SK-N-SH (cell line): ENCODE measurements at regions not wholly inside any gene's neighbourhood (a gene's known extent, or its start where the extent isn't known, plus 50 kb on each side); places are given as distances from the start of the nearest gene placed in this dataset.

Experiments
- CTCF ChIA-PET: fragments of 300-600, 350-600 bp; formaldehyde crosslinking; extraction: SDS; loops from one replicate; lab custom pipeline; 2021; lab: Yijun Ruan, JAX
- POLR2A ChIA-PET: fragments of 350-600 bp; sonication (Branson Sonifier 250); formaldehyde crosslinking; extraction: SDS; loops from one replicate; lab custom pipeline; 2020; ENCODE audit warnings: antibody characterized with exemption, inconsistent platforms; lab: Yijun Ruan, JAX
- DNase-seq: peaks from one replicate; pipeline ENCODE4 v3.0.0; 2012
- H2AFZ ChIP-seq: fragments of 200-600 bp; sonication (generic); 2 replicates; pipeline ENCODE4 v1.8.1; 2016; ENCODE audit warnings: antibody characterized with exemption, mild to moderate bottlenecking, low read depth
- H3F3A ChIP-seq: fragments of 200-600 bp; sonication (generic); replicated peaks from 2 replicates; pipeline ENCODE3; 2016; ENCODE audit warnings: antibody characterized with exemption, mild to moderate bottlenecking; ENCODE audit not compliant: insufficient read depth
- H3K27ac ChIP-seq, 2 experiments: fragments of 200-500 bp in 1 of 2; fragments of 200-600 bp in 1 of 2; sonication (Bioruptor generic) in 1 of 2; sonication (generic), shearing (Covaris generic) in 1 of 2; 2 replicates each; pipeline versions ENCODE4 v1.5.1 to v1.6.1; 2014 to 2016; ENCODE audit warnings: low read depth in 2 of 2, inconsistent platforms in 1 of 2, low read length in 1 of 2, mild to moderate bottlenecking in 1 of 2, mixed read lengths in 1 of 2
- H3K27me3 ChIP-seq: fragments of 200-600 bp; sonication (generic), shearing (Covaris generic); 2 replicates; pipeline ENCODE4 v1.6.1; 2016; ENCODE audit warnings: mixed run types; ENCODE audit not compliant: insufficient read depth
- H3K36me3 ChIP-seq, 2 experiments: fragments of 200-500 bp in 1 of 2; fragments of 200-600 bp in 1 of 2; sonication (Bioruptor generic) in 1 of 2; sonication (generic) in 1 of 2; replicated peaks in 1 of 2; 2 replicates each; pipeline versions ENCODE3 to v1.5.1; 2014 to 2016; ENCODE audit warnings: low read length in 1 of 2, mild to moderate bottlenecking in 1 of 2; ENCODE audit not compliant: insufficient read depth in 2 of 2, control insufficient read depth in 1 of 2
- H3K4me1 ChIP-seq, 2 experiments: fragments of 200-500 bp in 1 of 2; fragments of 200-600 bp in 1 of 2; sonication (Bioruptor generic) in 1 of 2; sonication (generic), shearing (Covaris generic) in 1 of 2; 2 replicates each; pipeline versions ENCODE4 v1.5.1 to v1.6.1; 2014 to 2016; ENCODE audit warnings: low read depth in 1 of 2, low read length in 1 of 2, mixed run types in 1 of 2; ENCODE audit not compliant: insufficient read depth in 2 of 2, control insufficient read depth in 1 of 2
- H3K4me2 ChIP-seq: fragments of 200-600 bp; sonication (generic), shearing (Covaris generic); 2 replicates; pipeline ENCODE4 v1.6.1; 2017; ENCODE audit warnings: mixed run types
- H3K4me3 ChIP-seq, 2 experiments: fragments of 200-500 bp in 1 of 2; fragments of 200-600 bp in 1 of 2; sonication (Bioruptor generic) in 1 of 2; sonication (generic), shearing (Covaris generic) in 1 of 2; 2 replicates each; pipeline versions ENCODE4 v1.5.1 to v1.8.1; 2014 to 2016; ENCODE audit warnings: low read depth in 2 of 2, inconsistent platforms in 1 of 2, low read length in 1 of 2, mild to moderate bottlenecking in 1 of 2, mixed read lengths in 1 of 2, moderate library complexity in 1 of 2
- H3K79me2 ChIP-seq: fragments of 200-600 bp; sonication (generic); 2 replicates; pipeline ENCODE4 v1.8.1; 2017; ENCODE audit warnings: mild to moderate bottlenecking; ENCODE audit not compliant: insufficient read depth
- H3K9ac ChIP-seq: fragments of 200-600 bp; sonication (generic); 2 replicates; pipeline ENCODE4 v1.6.1; 2017; ENCODE audit warnings: mixed run types
- H3K9me2 ChIP-seq: fragments of 200-600 bp; sonication (generic); 2 replicates; pipeline ENCODE4 v1.6.1; 2017; ENCODE audit warnings: mixed run types
- H3K9me3 ChIP-seq: fragments of 200-600 bp; sonication (generic); 2 replicates; pipeline ENCODE4 v1.6.1; 2017; ENCODE audit warnings: mixed run types, mild to moderate bottlenecking, moderate library complexity
- H4K20me1 ChIP-seq: fragments of 200-600 bp; sonication (generic); 2 replicates; pipeline ENCODE4 v1.6.1; 2017; ENCODE audit warnings: mild to moderate bottlenecking, mixed run types; ENCODE audit not compliant: insufficient read depth
- CHD2 ChIP-seq: fragments of 150-350 bp; IDR thresholded peaks from 2 replicates; pipeline ENCODE4 v1.6.1; 2018; ENCODE audit warnings: low read length; ENCODE audit not compliant: partially characterized antibody
- ELF1 ChIP-seq: IDR thresholded peaks from 2 replicates; pipeline ENCODE4 v1.4.0; 2012
- EP300 ChIP-seq, 2 experiments: IDR thresholded peaks; 2 replicates each; pipeline versions ENCODE4 v1.4.0 to v1.6.1; 2012; ENCODE audit warnings: borderline replicate concordance in 1 of 2, low read depth in 1 of 2, low read length in 1 of 2
- EZH2phosphoT487 ChIP-seq: fragments of 200-600 bp; sonication (generic); IDR thresholded peaks from 2 replicates; pipeline ENCODE4 v1.6.1; 2017; ENCODE audit warnings: low read depth, mixed run types, mild to moderate bottlenecking, antibody characterized with exemption, moderate library complexity, borderline replicate concordance
- FOXJ3 ChIP-seq: sonication (generic); formaldehyde crosslinking; IDR thresholded peaks from 2 replicates; pipeline ENCODE4 v1.5.1; 2020; ENCODE audit warnings: mild to moderate bottlenecking, missing genetic modification reagents
- JUND ChIP-seq: IDR thresholded peaks from 2 replicates; pipeline ENCODE4 v1.4.0; 2012
- MXI1 ChIP-seq: IDR thresholded peaks from 2 replicates; pipeline ENCODE4 v1.6.1; 2012; ENCODE audit warnings: mild to moderate bottlenecking, low read depth, low read length, improper control_type of control experiment
- NFIC ChIP-seq: IDR thresholded peaks from 2 replicates; pipeline ENCODE4 v1.4.0; 2012; ENCODE audit warnings: borderline replicate concordance
- PBX3 ChIP-seq: IDR thresholded peaks from 2 replicates; pipeline ENCODE4; 2012
- RCOR1 ChIP-seq: fragments of 150-350 bp; IDR thresholded peaks from 2 replicates; pipeline ENCODE4 v1.6.1; 2017; ENCODE audit warnings: antibody characterized with exemption, low read length
- RFX5 ChIP-seq: IDR thresholded peaks from 2 replicates; pipeline ENCODE4 v1.6.1; 2012; ENCODE audit warnings: mild to moderate bottlenecking, improper control_type of control experiment, low read length
- RXRA ChIP-seq: IDR thresholded peaks from 2 replicates; pipeline ENCODE4 v1.4.0; 2012; ENCODE audit warnings: low read depth, mild to moderate bottlenecking, borderline replicate concordance
- SIN3A ChIP-seq: IDR thresholded peaks from 2 replicates; pipeline ENCODE4 v1.6.1; 2012; ENCODE audit warnings: low read depth, mild to moderate bottlenecking, low read length, moderate library complexity, borderline replicate concordance
- SMC3 ChIP-seq: IDR thresholded peaks from 2 replicates; pipeline ENCODE4 v1.6.1; 2012; ENCODE audit warnings: low read depth, low read length, improper control_type of control experiment
- TAF1 ChIP-seq: IDR thresholded peaks from 2 replicates; pipeline ENCODE4 v1.6.1; 2012; ENCODE audit warnings: low read depth, mild to moderate bottlenecking, low read length, moderate library complexity, borderline replicate concordance
- TCF12 ChIP-seq: IDR thresholded peaks from 2 replicates; pipeline ENCODE4 v1.4.0; 2012
- TEAD4 ChIP-seq: IDR thresholded peaks from 2 replicates; pipeline ENCODE4 v1.4.0; 2012; ENCODE audit warnings: mild to moderate bottlenecking, borderline replicate concordance; ENCODE audit not compliant: insufficient read depth
- USF1 ChIP-seq: IDR thresholded peaks from 2 replicates; pipeline ENCODE4 v1.4.0; 2012; ENCODE audit warnings: low read depth, borderline replicate concordance
- USF2 ChIP-seq: fragments of 150-350 bp; IDR thresholded peaks from 2 replicates; pipeline ENCODE4 v1.6.1; 2017; ENCODE audit warnings: antibody characterized with exemption, low read length, low read depth, borderline replicate concordance
- ZBTB33 ChIP-seq: IDR thresholded peaks from 2 replicates; pipeline ENCODE4 v1.4.0; 2012; ENCODE audit warnings: low read depth, borderline replicate concordance
- WGBS: methylation state at CpG from one replicate; pipeline ENCODE4 v1.1.6; 2017; ENCODE audit warnings: low lambda C conversion rate; 5-methylcytosine and 5-hydroxymethylcytosine counted together

GRCh38 chr18:34562252-34562870 lies 147.7 kb upstream of the DTNA start:
- ChIA-PET CTCF (no interaction called here), POLR2A (no interaction called here)

GRCh38 chr18:34567857-34568256 lies 142.2 kb upstream of the DTNA start:
- Histone ChIP-seq H2AFZ (no peak overlapping the region), H4K20me1 (no peaks in the 10 kb centered on the region), H3K9ac (no peak overlapping the region), H3K27me3 (no peaks in the 10 kb centered on the region), H3K36me3 (no peaks in the 10 kb centered on the region), H3K9me3 (no peaks in the 10 kb centered on the region), H3K27ac (no peak overlapping the region), H3F3A (no peaks in the 10 kb centered on the region), H3K4me2 (no peak overlapping the region), H3K4me1 (peaks cover 0 to 3% of the 10 kb centered on the region in 2 experiments; a peak in 2 of 4 replicates), H3K4me3 (no peak overlapping the region), H3K9me2 (no peaks in the 10 kb centered on the region), H3K79me2 (no peaks in the 10 kb centered on the region)
- 69% methylated on average over 2 of the region's 2 CpGs for WGBS
- DNase-seq, result no peak
- ChIA-PET CTCF (no interaction called here), POLR2A (no interaction called here)
- TF ChIP-seq TEAD4 (no peak), JUND (no peak), NFIC (no peak), TCF12 (no peak), RFX5 (no peak), USF1 (no peak), USF2 (no peak), MXI1 (no peak), RCOR1 (no peak), CHD2 (no peak), EZH2phosphoT487 (no peak), PBX3 (no peak), RXRA (no peak), SMC3 (no peak)

More at GRCh38 chr18:34562252-34562870, 147.7 kb upstream of the DTNA start:
- no peaks in the 10 kb centered on the region for H3K27me3 ChIP-seq
- no peaks in the 10 kb centered on the region for H4K20me1 ChIP-seq
- no peaks in the 10 kb centered on the region for H3K36me3 ChIP-seq
- no peaks in the 10 kb centered on the region for H3K79me2 ChIP-seq
- no peak overlapping the region for H3K4me2 ChIP-seq
- H3F3A ChIP-seq, result no peaks in the 10 kb centered on the region
- no peak overlapping the region for H3K27ac ChIP-seq
- H2AFZ ChIP-seq, result no peak overlapping the region
- H3K4me3 ChIP-seq, result no peak overlapping the region
- no peak overlapping the region for H3K9ac ChIP-seq
- H3K9me3 ChIP-seq, result no peaks in the 10 kb centered on the region
- DNase-seq, result no peak
- 51% methylated on average over 6 of the region's 6 CpGs for WGBS
- H3K4me1 ChIP-seq, result no peaks in the 10 kb centered on the region; a peak in 1 of 4 replicates
- no peaks in the 10 kb centered on the region for H3K9me2 ChIP-seq
- TF ChIP-seq SIN3A (no peak), RFX5 (no peak), MXI1 (no peak), PBX3 (no peak), TAF1 (no peak), EP300 (IDR thresholded peaks at IDR 0.05; ENCODE audit: borderline replicate concordance in 1 of 2, low read depth in 1 of 2, low read length in 1 of 2) (no peak), FOXJ3 (CRISPR knock-in tag) (no peak), ZBTB33 (no peak), ELF1 (no peak)
- TF ChIP-seq, all 33 proteins: peak for 0
